ENCODE measurements at regions not wholly inside any gene's neighbourhood (a gene's known extent, or its start where the extent isn't known, plus 50 kb on each side); places are given as distances from the start of the nearest gene placed in this dataset.

- Histone ChIP-seq H3K36me3 (ENCODE audit: control insufficient read depth in 5 of 5, insufficient read depth in 5 of 5, low read length in 5 of 5) (no peaks in the 10 kb centered on the region), H3K4me3 (ENCODE audit: low read depth in 1 of 5, low read length in 5 of 5) (no peak overlapping the region), H3K27me3 (ENCODE audit: control insufficient read depth in 5 of 5, insufficient read depth in 4 of 5, low read length in 5 of 5) (peaks cover 0 to 13% (median 6%) of the 10 kb centered on the region in 5 donors), H3K9ac (ENCODE audit: low read length in 5 of 5) (no peak overlapping the region), H3K27ac (ENCODE audit: low read depth, low read length) (no peak overlapping the region), H3K4me1 (ENCODE audit: control insufficient read depth in 5 of 5, insufficient read depth in 5 of 5, low read length in 5 of 5) (no peaks in the 10 kb centered on the region), H3K9me3 (ENCODE audit: control insufficient read depth in 5 of 5, low read length in 5 of 5) (no peaks in the 10 kb centered on the region)
Measured at GRCh38 chr2:2701176-2701781, 370.2 kb upstream of the MYT1L start.

- Histone ChIP-seq H3K36me3 (ENCODE audit: control insufficient read depth in 5 of 5, insufficient read depth in 5 of 5, low read length in 5 of 5) (no peaks in the 10 kb centered on the region), H3K9ac (ENCODE audit: low read length in 5 of 5) (no peak overlapping the region), H3K4me1 (ENCODE audit: control insufficient read depth in 5 of 5, insufficient read depth in 5 of 5, low read length in 5 of 5) (no peaks in the 10 kb centered on the region), H3K27me3 (ENCODE audit: control insufficient read depth in 5 of 5, insufficient read depth in 4 of 5, low read length in 5 of 5) (peaks cover 0 to 14% (median 7%) of the 10 kb centered on the region in 5 donors), H3K27ac (ENCODE audit: low read depth, low read length) (no peak overlapping the region), H3K4me3 (ENCODE audit: low read depth in 1 of 5, low read length in 5 of 5) (no peak overlapping the region), H3K9me3 (ENCODE audit: control insufficient read depth in 5 of 5, low read length in 5 of 5) (no peaks in the 10 kb centered on the region)
Measured at GRCh38 chr2:2699121-2699505, 368.0 kb upstream of the MYT1L start.

DNA sequence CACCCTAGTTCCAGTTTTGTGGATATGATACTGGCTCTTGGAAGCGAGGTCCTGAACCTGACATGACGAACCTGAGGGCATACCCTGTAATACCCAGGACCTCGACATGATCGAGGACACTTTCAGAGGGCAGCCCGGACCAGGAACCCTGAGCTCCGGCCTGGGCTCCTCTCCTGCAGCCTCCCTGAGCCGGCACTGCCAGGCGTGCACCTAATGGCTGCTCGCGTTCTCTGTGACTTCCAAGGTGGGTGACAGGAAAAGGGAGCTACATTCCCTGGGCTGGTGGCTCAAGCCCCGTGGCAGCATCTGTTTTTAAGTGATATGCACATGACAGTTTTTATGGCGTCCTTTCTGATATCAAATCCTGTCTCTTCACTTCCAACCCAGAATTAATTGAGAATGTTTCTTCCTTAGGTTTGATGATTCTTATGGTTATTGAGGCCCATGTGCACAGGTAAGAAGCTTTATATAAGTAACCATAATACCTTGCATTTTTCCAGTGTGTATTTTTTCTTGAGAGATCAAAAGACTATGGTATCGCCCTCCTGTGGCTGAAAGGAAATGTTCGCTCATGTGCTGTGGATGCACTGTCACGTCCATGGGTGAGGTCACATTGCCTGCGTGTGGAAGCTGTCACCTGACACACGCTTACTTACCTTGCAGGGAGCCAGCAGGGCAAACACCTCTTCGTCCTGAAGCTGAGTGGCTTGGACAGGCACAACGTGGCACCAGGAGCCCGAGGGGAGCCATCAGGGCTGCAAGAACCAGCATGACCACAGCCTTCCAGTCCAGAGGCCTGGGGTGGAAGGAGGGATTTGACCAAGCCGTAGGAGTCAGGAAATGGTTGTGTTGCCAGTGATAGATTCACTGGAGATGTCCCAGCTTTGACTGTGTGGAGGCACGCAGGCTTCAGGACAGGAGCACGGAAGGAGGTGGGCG lies 367.4 kb upstream of the MYT1L start:
- Histone ChIP-seq H3K4me1 (ENCODE audit: control insufficient read depth in 5 of 5, insufficient read depth in 5 of 5, low read length in 5 of 5) (no peaks in the 10 kb centered on the region), H3K9me3 (ENCODE audit: control insufficient read depth in 5 of 5, low read length in 5 of 5) (no peaks in the 10 kb centered on the region), H3K27me3 (ENCODE audit: control insufficient read depth in 5 of 5, insufficient read depth in 4 of 5, low read length in 5 of 5) (peaks cover 0 to 15% (median 8%) of the 10 kb centered on the region in 5 donors), H3K4me3 (ENCODE audit: low read depth in 1 of 5, low read length in 5 of 5) (no peak overlapping the region), H3K36me3 (ENCODE audit: control insufficient read depth in 5 of 5, insufficient read depth in 5 of 5, low read length in 5 of 5) (no peaks in the 10 kb centered on the region), H3K27ac (ENCODE audit: low read depth, low read length) (no peak overlapping the region), H3K9ac (ENCODE audit: low read length in 5 of 5) (no peak overlapping the region)

GRCh38 chr2:2696733-2697455 lies 365.8 kb upstream of the MYT1L start:
- H3K27ac ChIP-seq (ENCODE audit: low read depth, low read length): no peak overlapping the region
- no peaks in the 10 kb centered on the region for H3K9me3 ChIP-seq (ENCODE audit: control insufficient read depth in 5 of 5, low read length in 5 of 5)
- H3K4me1 ChIP-seq (ENCODE audit: control insufficient read depth in 5 of 5, insufficient read depth in 5 of 5, low read length in 5 of 5): no peaks in the 10 kb centered on the region
- no peak overlapping the region for H3K9ac ChIP-seq (ENCODE audit: low read length in 5 of 5)
- peaks cover 7 to 20% (median 15%) of the 10 kb centered on the region in 5 donors for H3K27me3 ChIP-seq (ENCODE audit: control insufficient read depth in 5 of 5, insufficient read depth in 4 of 5, low read length in 5 of 5)
- no peaks in the 10 kb centered on the region for H3K36me3 ChIP-seq (ENCODE audit: control insufficient read depth in 5 of 5, insufficient read depth in 5 of 5, low read length in 5 of 5)
- no peak overlapping the region for H3K4me3 ChIP-seq (ENCODE audit: low read depth in 1 of 5, low read length in 5 of 5)

DNA sequence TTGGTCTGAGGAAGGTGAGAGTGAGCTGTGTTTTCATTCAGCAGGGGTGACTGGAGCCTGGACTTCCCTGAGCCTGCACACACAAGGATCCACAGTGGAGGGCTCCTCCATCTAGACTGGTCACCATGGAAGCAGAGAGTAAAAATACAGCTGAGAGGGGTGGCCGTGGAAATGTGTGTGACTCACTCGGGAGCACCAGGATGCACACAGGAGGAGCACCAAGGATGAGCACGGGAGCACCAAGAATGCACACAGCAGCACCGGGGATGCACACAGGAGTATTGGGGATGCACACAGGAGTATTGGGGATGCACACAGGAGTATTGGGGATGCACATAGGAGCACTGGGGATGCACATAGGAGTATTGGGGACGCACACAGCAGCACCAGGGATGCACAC lies 365.2 kb upstream of the MYT1L start:
- Histone ChIP-seq H3K4me1 (ENCODE audit: control insufficient read depth in 5 of 5, insufficient read depth in 5 of 5, low read length in 5 of 5) (no peaks in the 10 kb centered on the region), H3K9me3 (ENCODE audit: control insufficient read depth in 5 of 5, low read length in 5 of 5) (no peaks in the 10 kb centered on the region), H3K27ac (ENCODE audit: low read depth, low read length) (no peak overlapping the region), H3K36me3 (ENCODE audit: control insufficient read depth in 5 of 5, insufficient read depth in 5 of 5, low read length in 5 of 5) (no peaks in the 10 kb centered on the region), H3K9ac (ENCODE audit: low read length in 5 of 5) (no peak overlapping the region), H3K27me3 (ENCODE audit: control insufficient read depth in 5 of 5, insufficient read depth in 4 of 5, low read length in 5 of 5) (peaks cover 7 to 20% (median 17%) of the 10 kb centered on the region in 5 donors), H3K4me3 (ENCODE audit: low read depth in 1 of 5, low read length in 5 of 5) (no peak overlapping the region)

GRCh38 chr2:2694746-2695145 lies 363.7 kb upstream of the MYT1L start:
- Histone ChIP-seq H3K9me3 (ENCODE audit: control insufficient read depth in 5 of 5, low read length in 5 of 5) (no peaks in the 10 kb centered on the region), H3K27me3 (ENCODE audit: control insufficient read depth in 5 of 5, insufficient read depth in 4 of 5, low read length in 5 of 5) (peaks cover 12 to 30% (median 19%) of the 10 kb centered on the region in 5 donors), H3K9ac (ENCODE audit: low read length in 5 of 5) (no peak overlapping the region), H3K4me3 (ENCODE audit: low read depth in 1 of 5, low read length in 5 of 5) (no peak overlapping the region), H3K27ac (ENCODE audit: low read depth, low read length) (no peak overlapping the region), H3K36me3 (ENCODE audit: control insufficient read depth in 5 of 5, insufficient read depth in 5 of 5, low read length in 5 of 5) (no peaks in the 10 kb centered on the region), H3K4me1 (ENCODE audit: control insufficient read depth in 5 of 5, insufficient read depth in 5 of 5, low read length in 5 of 5) (no peaks in the 10 kb centered on the region)

GRCh38 chr2:2692599-2693389 lies 361.7 kb upstream of the MYT1L start:
- Histone ChIP-seq H3K36me3 (ENCODE audit: control insufficient read depth in 5 of 5, insufficient read depth in 5 of 5, low read length in 5 of 5) (no peaks in the 10 kb centered on the region), H3K9me3 (ENCODE audit: control insufficient read depth in 5 of 5, low read length in 5 of 5) (no peaks in the 10 kb centered on the region), H3K27ac (ENCODE audit: low read depth, low read length) (no peak overlapping the region), H3K9ac (ENCODE audit: low read length in 5 of 5) (no peak overlapping the region), H3K4me3 (ENCODE audit: low read depth in 1 of 5, low read length in 5 of 5) (no peak overlapping the region), H3K27me3 (ENCODE audit: control insufficient read depth in 5 of 5, insufficient read depth in 4 of 5, low read length in 5 of 5) (peaks cover 12 to 30% (median 19%) of the 10 kb centered on the region in 5 donors), H3K4me1 (ENCODE audit: control insufficient read depth in 5 of 5, insufficient read depth in 5 of 5, low read length in 5 of 5) (no peaks in the 10 kb centered on the region)

- Histone ChIP-seq H3K4me1 (ENCODE audit: control insufficient read depth in 5 of 5, insufficient read depth in 5 of 5, low read length in 5 of 5) (no peaks in the 10 kb centered on the region), H3K36me3 (ENCODE audit: control insufficient read depth in 5 of 5, insufficient read depth in 5 of 5, low read length in 5 of 5) (no peaks in the 10 kb centered on the region), H3K27ac (ENCODE audit: low read depth, low read length) (no peak overlapping the region), H3K4me3 (ENCODE audit: low read depth in 1 of 5, low read length in 5 of 5) (no peak overlapping the region), H3K9me3 (ENCODE audit: control insufficient read depth in 5 of 5, low read length in 5 of 5) (no peaks in the 10 kb centered on the region), H3K9ac (ENCODE audit: low read length in 5 of 5) (no peak overlapping the region), H3K27me3 (ENCODE audit: control insufficient read depth in 5 of 5, insufficient read depth in 4 of 5, low read length in 5 of 5) (peaks cover 12 to 30% (median 19%) of the 10 kb centered on the region in 5 donors)
Measured at GRCh38 chr2:2691419-2691818, 360.3 kb upstream of the MYT1L start.

GRCh38 chr2:2690985-2691384 lies 359.9 kb upstream of the MYT1L start:
- Histone ChIP-seq H3K9ac (ENCODE audit: low read length in 5 of 5) (no peak overlapping the region), H3K9me3 (ENCODE audit: control insufficient read depth in 5 of 5, low read length in 5 of 5) (no peaks in the 10 kb centered on the region), H3K4me1 (ENCODE audit: control insufficient read depth in 5 of 5, insufficient read depth in 5 of 5, low read length in 5 of 5) (no peaks in the 10 kb centered on the region), H3K27ac (ENCODE audit: low read depth, low read length) (no peak overlapping the region), H3K4me3 (ENCODE audit: low read depth in 1 of 5, low read length in 5 of 5) (no peak overlapping the region), H3K36me3 (ENCODE audit: control insufficient read depth in 5 of 5, insufficient read depth in 5 of 5, low read length in 5 of 5) (no peaks in the 10 kb centered on the region), H3K27me3 (ENCODE audit: control insufficient read depth in 5 of 5, insufficient read depth in 4 of 5, low read length in 5 of 5) (peaks cover 12 to 29% (median 19%) of the 10 kb centered on the region in 5 donors)
